ENCODE measurements at regions not wholly inside any gene's neighbourhood (a gene's known extent, or its start where the extent isn't known, plus 50 kb on each side); places are given as distances from the start of the nearest gene placed in this dataset.

DNA sequence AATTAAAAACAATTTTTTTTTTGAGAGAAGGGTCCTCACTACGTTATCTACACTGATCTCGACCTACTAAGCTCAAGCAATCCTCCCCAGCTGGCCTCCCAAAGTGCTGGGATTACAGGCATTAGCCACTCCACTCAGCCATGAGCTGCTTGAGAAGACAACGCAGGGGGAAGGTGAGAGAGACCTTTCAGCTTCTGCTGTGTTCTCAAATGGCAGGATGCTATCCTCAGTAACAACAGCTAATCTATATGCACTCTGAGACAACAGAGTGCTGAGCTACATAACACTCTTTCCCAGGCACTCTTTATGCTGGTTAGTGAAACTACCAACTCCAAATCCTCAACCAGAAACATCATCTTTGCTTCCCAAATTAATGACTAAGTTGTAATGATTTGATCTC lies 526.1 kb downstream of the CCER1 start:
- intact Hi-C loops (cut with DNase I; ENCODE audit: low total_unique reads) = no loop called here
- in situ Hi-C loops (cut with MboI; ENCODE audit: low pct_ligation_motif_present in 1 of 4, low pct_unique_long_range_greater_than_20kb in 1 of 4, low sequenced_read_pairs in 3 of 4) = no loop called here
- whole genome bisulfite sequencing, 2 donors (ENCODE audit: low coverage in 1 of 2) = 62 to 78% methylated on average over 3 of the region's 3 CpGs
- TF ChIP-seq, protein P1, sequence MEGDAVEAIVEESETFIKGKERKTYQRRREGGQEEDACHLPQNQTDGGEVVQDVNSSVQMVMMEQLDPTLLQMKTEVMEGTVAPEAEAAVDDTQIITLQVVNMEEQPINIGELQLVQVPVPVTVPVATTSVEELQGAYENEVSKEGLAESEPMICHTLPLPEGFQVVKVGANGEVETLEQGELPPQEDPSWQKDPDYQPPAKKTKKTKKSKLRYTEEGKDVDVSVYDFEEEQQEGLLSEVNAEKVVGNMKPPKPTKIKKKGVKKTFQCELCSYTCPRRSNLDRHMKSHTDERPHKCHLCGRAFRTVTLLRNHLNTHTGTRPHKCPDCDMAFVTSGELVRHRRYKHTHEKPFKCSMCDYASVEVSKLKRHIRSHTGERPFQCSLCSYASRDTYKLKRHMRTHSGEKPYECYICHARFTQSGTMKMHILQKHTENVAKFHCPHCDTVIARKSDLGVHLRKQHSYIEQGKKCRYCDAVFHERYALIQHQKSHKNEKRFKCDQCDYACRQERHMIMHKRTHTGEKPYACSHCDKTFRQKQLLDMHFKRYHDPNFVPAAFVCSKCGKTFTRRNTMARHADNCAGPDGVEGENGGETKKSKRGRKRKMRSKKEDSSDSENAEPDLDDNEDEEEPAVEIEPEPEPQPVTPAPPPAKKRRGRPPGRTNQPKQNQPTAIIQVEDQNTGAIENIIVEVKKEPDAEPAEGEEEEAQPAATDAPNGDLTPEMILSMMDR (IDR thresholded peaks at IDR 0.05) = no peak
- no peak for TF ChIP-seq EP300 (IDR thresholded peaks at IDR 0.05; ENCODE audit: low read depth)
- TF ChIP-seq POLR2A (IDR thresholded peaks at IDR 0.05) = no peak
- no peak for TF ChIP-seq POLR2AphosphoS5 (IDR thresholded peaks at IDR 0.05)
- H3K4me3 ChIP-seq = no peak overlapping the region
- H3K4me1 ChIP-seq = no peaks in the 10 kb centered on the region
- no peak overlapping the region for H3K27ac ChIP-seq
- no peaks in the 10 kb centered on the region for H3K36me3 ChIP-seq
- H3K27me3 ChIP-seq = no peaks in the 10 kb centered on the region
- no peak for DNase-seq
- no peaks in the 10 kb centered on the region for H3K9me3 ChIP-seq

DNA sequence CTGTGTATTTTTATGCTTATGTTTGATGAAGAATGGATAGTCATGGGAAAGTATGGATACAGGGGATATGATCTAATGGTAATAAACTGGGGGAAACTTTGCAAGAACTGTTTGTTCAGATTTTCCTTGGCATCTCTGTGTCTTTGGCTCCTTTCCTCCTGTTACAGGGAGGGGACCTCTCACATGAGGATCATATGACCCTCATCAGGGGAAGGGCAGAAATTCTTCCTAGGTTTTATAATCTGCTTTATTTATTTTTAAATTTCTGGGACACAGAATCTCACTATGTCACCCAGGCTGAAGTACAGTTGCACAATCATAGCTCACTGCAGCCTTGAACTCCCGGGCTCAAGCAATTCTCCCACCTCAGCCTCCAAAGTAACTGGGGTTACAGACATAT lies 526.5 kb downstream of the CCER1 start:
- Histone ChIP-seq H3K4me3 (no peak overlapping the region), H3K9me3 (no peaks in the 10 kb centered on the region), H3K4me1 (no peaks in the 10 kb centered on the region), H3K27me3 (no peaks in the 10 kb centered on the region), H3K27ac (no peak overlapping the region), H3K36me3 (no peaks in the 10 kb centered on the region)
- no peak for DNase-seq
- TF ChIP-seq EP300 (IDR thresholded peaks at IDR 0.05; ENCODE audit: low read depth) (no peak), POLR2A (IDR thresholded peaks at IDR 0.05) (no peak), POLR2AphosphoS5 (IDR thresholded peaks at IDR 0.05) (no peak)
- TF ChIP-seq, protein P1 (IDR thresholded peaks at IDR 0.05) = no peak
- intact Hi-C loops (cut with DNase I; ENCODE audit: low total_unique reads) (no loop called here), in situ Hi-C loops (cut with MboI; ENCODE audit: low pct_ligation_motif_present in 1 of 4, low pct_unique_long_range_greater_than_20kb in 1 of 4, low sequenced_read_pairs in 3 of 4) (no loop called here)
- WGBS, 2 donors (ENCODE audit: low coverage in 1 of 2) = 58 to 75% methylated on average over 1 of the region's 1 CpG

DNA sequence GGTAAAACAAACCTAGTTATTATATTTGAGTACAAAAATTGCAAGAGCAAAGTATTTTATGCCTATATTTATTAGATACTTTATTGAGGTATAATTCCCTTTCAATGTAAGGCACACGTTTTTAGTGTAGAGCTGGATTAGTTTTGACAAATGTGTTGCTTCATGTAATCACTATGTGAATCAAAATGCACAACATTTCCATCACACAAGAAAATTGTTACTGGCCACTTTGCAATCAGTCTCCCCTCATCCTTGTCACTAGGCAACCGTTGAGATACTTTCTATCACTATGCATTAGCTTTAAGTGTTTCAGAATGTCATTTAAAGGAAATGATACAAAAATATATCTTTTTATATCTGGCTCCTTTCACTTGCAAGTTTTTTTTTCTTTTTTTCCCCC lies 531.0 kb downstream of the CCER1 start:
- in situ Hi-C loops (cut with MboI; ENCODE audit: low pct_ligation_motif_present in 1 of 4, low pct_unique_long_range_greater_than_20kb in 1 of 4, low sequenced_read_pairs in 3 of 4) = no loop called here
- H3K27ac ChIP-seq = no peak overlapping the region
- WGBS, 2 donors (ENCODE audit: low coverage in 1 of 2) = 40 to 46% methylated on average over 2 of the region's 2 CpGs
- no peaks in the 10 kb centered on the region for H3K27me3 ChIP-seq
- intact Hi-C loops (cut with DNase I; ENCODE audit: low total_unique reads) = no loop called here
- no peak overlapping the region for H3K4me3 ChIP-seq
- H3K36me3 ChIP-seq = no peaks in the 10 kb centered on the region
- no peak for DNase-seq
- TF ChIP-seq POLR2AphosphoS5 (IDR thresholded peaks at IDR 0.05) (no peak), POLR2A (IDR thresholded peaks at IDR 0.05) (no peak), EP300 (IDR thresholded peaks at IDR 0.05; ENCODE audit: low read depth) (no peak)
- TF ChIP-seq, protein P1 (IDR thresholded peaks at IDR 0.05) = no peak
- H3K4me1 ChIP-seq = no peaks in the 10 kb centered on the region
- H3K9me3 ChIP-seq = no peaks in the 10 kb centered on the region

DNA sequence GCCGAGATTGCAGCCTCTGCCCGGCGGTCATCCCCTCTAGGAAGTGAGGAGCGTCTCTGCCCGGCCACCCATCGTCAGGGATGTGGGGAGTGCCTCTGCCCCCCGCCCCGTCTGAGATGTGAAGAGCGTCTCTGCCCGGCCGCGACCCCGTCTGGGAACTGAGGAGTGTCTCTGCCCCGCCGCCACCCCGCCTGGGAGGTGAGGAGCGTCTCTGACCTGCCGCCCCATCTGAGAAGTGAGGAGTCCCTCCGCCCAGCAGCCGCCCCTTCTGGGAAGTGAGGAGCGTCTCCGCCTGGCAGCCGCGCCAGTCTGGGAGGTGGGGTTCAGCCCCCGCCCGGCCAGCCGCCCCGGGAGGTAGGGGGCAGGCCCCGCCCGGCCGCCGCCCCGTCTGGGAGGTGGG lies 544.0 kb downstream of the CCER1 start:
- H3K9me3 ChIP-seq = peaks cover 0 to 1% of the 10 kb centered on the region in 2 donors
- DNase-seq = no peak
- H3K4me1 ChIP-seq = no peaks in the 10 kb centered on the region

More for the DNA sequence above, 544.0 kb downstream of the CCER1 start:
- Histone ChIP-seq H3K27me3 (no peaks in the 10 kb centered on the region), H3K4me3 (no peak overlapping the region), H3K36me3 (no peaks in the 10 kb centered on the region), H3K27ac (no peak overlapping the region)
- intact Hi-C loops (cut with DNase I; ENCODE audit: low total_unique reads) (no loop called here), in situ Hi-C loops (cut with MboI; ENCODE audit: low pct_ligation_motif_present in 1 of 4, low pct_unique_long_range_greater_than_20kb in 1 of 4, low sequenced_read_pairs in 3 of 4) (no loop called here)
- no peak for TF ChIP-seq POLR2A (IDR thresholded peaks at IDR 0.05)
- TF ChIP-seq POLR2AphosphoS5 (IDR thresholded peaks at IDR 0.05) = no peak
- TF ChIP-seq, protein P1 (IDR thresholded peaks at IDR 0.05) = no peak
- TF ChIP-seq EP300 (IDR thresholded peaks at IDR 0.05; ENCODE audit: low read depth) = no peak
- WGBS, 2 donors (ENCODE audit: low coverage in 1 of 2) = 97% methylated on average over 28 of the region's 33 CpGs; no CpG with 5 or more reads in 1 of the 2 donors

Data from transverse colon (tissue), 4 donors.